K562 (cell line): ENCODE measurements at regions not wholly inside any gene's neighbourhood (a gene's known extent, or its start where the extent isn't known, plus 50 kb on each side); places are given as distances from the start of the nearest gene placed in this dataset.

Experiments
- ATF4 ChIP-seq: fragments of 450-650 bp; formaldehyde crosslinking; IDR thresholded peaks from 2 replicates; pipeline ENCODE4 v1.4.0; 2022; ENCODE audit warnings: mild to moderate bottlenecking, moderate library complexity
- CBFA2T2 ChIP-seq: fragments of 450-650 bp; conservative IDR thresholded peaks from 2 replicates; pipeline ENCODE4 v1.6.1; 2017; ENCODE audit warnings: mild to moderate bottlenecking
- CEBPZ ChIP-seq: fragments of 150-350 bp; IDR thresholded peaks from 2 replicates; pipeline ENCODE4 v1.6.1; 2014; ENCODE audit warnings: low read depth, mild to moderate bottlenecking, low read length, borderline replicate concordance
- CHD4 ChIP-seq: fragments of 200-600 bp; sonication (generic); IDR thresholded peaks from 3 replicates; pipeline ENCODE4 v1.6.1; 2012; ENCODE audit warnings: low read depth, mild to moderate bottlenecking, mixed read lengths, low read length, inconsistent platforms; ENCODE audit not compliant: insufficient read depth, insufficient replicate concordance, poor library complexity, severe bottlenecking
- COPS2 ChIP-seq: fragments of 450-650 bp; conservative IDR thresholded peaks from 2 replicates; pipeline ENCODE4 v1.6.1; 2016; ENCODE audit warnings: mild to moderate bottlenecking, moderate library complexity
- CTBP1 ChIP-seq: fragments of 450-650 bp; IDR thresholded peaks from 2 replicates; pipeline ENCODE4 v1.6.1; 2016; ENCODE audit warnings: borderline replicate concordance
- E2F1 ChIP-seq: sonication (generic); formaldehyde crosslinking; IDR thresholded peaks from 2 replicates; pipeline ENCODE4 v1.8.1; 2023; ENCODE audit warnings: mild to moderate bottlenecking, missing genetic modification reagents, moderate library complexity
- ELK3 ChIP-seq: fragments of 450-650 bp; formaldehyde crosslinking; IDR thresholded peaks from 2 replicates; pipeline ENCODE4 v1.4.0; 2020; ENCODE audit warnings: mild to moderate bottlenecking
- FOXO4 ChIP-seq: fragments of 450-650 bp; formaldehyde crosslinking; IDR thresholded peaks from 2 replicates; pipeline ENCODE4 v1.4.0; 2020; ENCODE audit warnings: mild to moderate bottlenecking, moderate library complexity
- HMG20A ChIP-seq: fragments of 450-650 bp; formaldehyde crosslinking; conservative IDR thresholded peaks from 2 replicates; pipeline ENCODE4 v1.4.0; 2020; ENCODE audit warnings: mild to moderate bottlenecking, mixed read lengths
- HNRNPLL ChIP-seq: fragments of 200-400 bp; formaldehyde crosslinking; IDR thresholded peaks from 2 replicates; pipeline ENCODE4 v1.6.1; 2017; ENCODE audit warnings: low read length, low read depth, mild to moderate bottlenecking; ENCODE audit not compliant: poor library complexity, severe bottlenecking
- L3MBTL2 ChIP-seq: fragments of 450-650 bp; IDR thresholded peaks from 2 replicates; pipeline ENCODE4 v1.6.1; 2016; ENCODE audit warnings: mild to moderate bottlenecking, moderate library complexity
- LARP7 ChIP-seq: fragments of 450-650 bp; IDR thresholded peaks from 2 replicates; pipeline ENCODE4 v1.6.1; 2016
- MAFG ChIP-seq: fragments of 450-650 bp; conservative IDR thresholded peaks from 2 replicates; pipeline ENCODE4 v1.6.1; 2016; ENCODE audit warnings: missing genetic modification characterization, missing compliant biosample characterization
- NCOA2 ChIP-seq, 2 experiments: fragments of 450-650 bp; IDR thresholded peaks; 2 replicates each; pipeline ENCODE4 v1.6.1; 2018; ENCODE audit warnings: mild to moderate bottlenecking in 2 of 2, moderate library complexity in 1 of 2; ENCODE audit not compliant: partially characterized antibody in 2 of 2
- NR1H2 ChIP-seq: sonication (generic); formaldehyde crosslinking; IDR thresholded peaks from 2 replicates; pipeline ENCODE4 v1.4.0; 2020; ENCODE audit warnings: mild to moderate bottlenecking, missing genetic modification reagents
- RHOXF2B ChIP-seq: fragments of 250-450 bp; sonication (Bioruptor Pico); conservative IDR thresholded peaks from 2 replicates; pipeline ENCODE4 v1.5.1; 2021
- ZNF23 ChIP-seq: fragments of 250-450 bp; sonication (Bioruptor Pico); IDR thresholded peaks from 2 replicates; pipeline ENCODE4 v1.4.0; 2020; ENCODE audit warnings: mild to moderate bottlenecking
- ZNF551 ChIP-seq: fragments of 250-450 bp; sonication (Bioruptor Pico); IDR thresholded peaks from 2 replicates; pipeline ENCODE4 v1.5.0; 2021; ENCODE audit warnings: mild to moderate bottlenecking, moderate library complexity
- ZNF785 ChIP-seq: fragments of 250-450 bp; sonication (Bioruptor Pico); IDR thresholded peaks from 2 replicates; pipeline ENCODE4 v1.4.0; 2020; ENCODE audit warnings: mild to moderate bottlenecking
- ZZZ3 ChIP-seq: fragments of 450-650 bp; IDR thresholded peaks from 2 replicates; pipeline ENCODE4 v1.6.1; 2016; ENCODE audit warnings: antibody characterized with exemption, mild to moderate bottlenecking, moderate library complexity

- no peak for TF ChIP-seq ZNF551 (CRISPR knock-in tag)
- TF ChIP-seq CHD4 = no peak
- TF ChIP-seq ELK3 = 0 out of 2 replicates have a peak, but pooled peaks have one; percentile 53
- TF ChIP-seq HNRNPLL = no peak
- TF ChIP-seq NR1H2 (CRISPR knock-in tag) = no peak
- no peak for TF ChIP-seq NCOA2 (IDR thresholded peaks at IDR 0.05; ENCODE audit: partially characterized antibody in 2 of 2)
- TF ChIP-seq CEBPZ = no peak
- no peak for TF ChIP-seq LARP7
- no peak for TF ChIP-seq ZNF785 (CRISPR knock-in tag)
- no peak for TF ChIP-seq MAFG (tag)
- TF ChIP-seq ZZZ3 = no peak
- TF ChIP-seq HMG20A = no peak
- TF ChIP-seq L3MBTL2 = no peak
- no peak for TF ChIP-seq CTBP1
- TF ChIP-seq ATF4 = no peak
- TF ChIP-seq ZNF23 = no peak
- no peak for TF ChIP-seq COPS2
- TF ChIP-seq FOXO4 = no peak
- no peak for TF ChIP-seq RHOXF2B (CRISPR knock-in tag)
- no peak for TF ChIP-seq CBFA2T2
- no peak for TF ChIP-seq E2F1 (CRISPR knock-in tag)
Observed at GRCh38 chr7:153401795-153402720, 642.5 kb downstream of the ACTR3B start (continued).
